NT2/D1 (cell line): ENCODE measurements at regions not wholly inside any gene's neighbourhood (a gene's known extent, or its start where the extent isn't known, plus 50 kb on each side); places are given as distances from the start of the nearest gene placed in this dataset.
"Not testable (repeated sequence)": the region's sequence is repeated elsewhere in the genome, so short reads cannot be mapped to it uniquely, and the experiment has no call there.

Source experiments
- DNase-seq: peaks from one replicate; pipeline ENCODE4 v3.0.0-alpha.2; 2011; ENCODE audit warnings: low read depth, low spot score
- H3K27me3 ChIP-seq: 2 replicates; pipeline ENCODE4 v1.6.0; 2011; ENCODE audit warnings: mild to moderate bottlenecking; ENCODE audit not compliant: insufficient read length, insufficient read depth
- H3K36me3 ChIP-seq: 2 replicates; pipeline ENCODE4 v1.6.1; 2011; ENCODE audit warnings: mild to moderate bottlenecking, low read length, mixed read lengths; ENCODE audit not compliant: insufficient read depth, insufficient read length
- H3K4me1 ChIP-seq: 2 replicates; pipeline ENCODE4 v1.5.1; 2011; ENCODE audit not compliant: insufficient read depth, insufficient read length
- H3K4me3 ChIP-seq: 2 replicates; pipeline ENCODE4 v1.5.1; 2011; ENCODE audit warnings: low read depth; ENCODE audit not compliant: insufficient read length
- H3K9ac ChIP-seq: 2 replicates; pipeline ENCODE4 v1.6.0; 2011; ENCODE audit warnings: low read depth; ENCODE audit not compliant: insufficient read length
- H3K9me3 ChIP-seq: 2 replicates; pipeline ENCODE4 v1.5.1; 2011; ENCODE audit warnings: mild to moderate bottlenecking, low read length; ENCODE audit not compliant: insufficient read depth
- SUZ12 ChIP-seq: IDR thresholded peaks from 2 replicates; pipeline ENCODE4 v1.6.1; 2011; ENCODE audit not compliant: insufficient read length, insufficient read depth; ENCODE audit errors: extremely low read depth
- YY1 ChIP-seq: IDR thresholded peaks from 2 replicates; pipeline ENCODE4 v1.6.1; 2011; ENCODE audit not compliant: insufficient read length, insufficient read depth
- ZNF274 ChIP-seq: IDR thresholded peaks from 2 replicates; pipeline ENCODE4 v1.6.1; 2011; ENCODE audit warnings: mild to moderate bottlenecking, low read depth, low read length

DNA sequence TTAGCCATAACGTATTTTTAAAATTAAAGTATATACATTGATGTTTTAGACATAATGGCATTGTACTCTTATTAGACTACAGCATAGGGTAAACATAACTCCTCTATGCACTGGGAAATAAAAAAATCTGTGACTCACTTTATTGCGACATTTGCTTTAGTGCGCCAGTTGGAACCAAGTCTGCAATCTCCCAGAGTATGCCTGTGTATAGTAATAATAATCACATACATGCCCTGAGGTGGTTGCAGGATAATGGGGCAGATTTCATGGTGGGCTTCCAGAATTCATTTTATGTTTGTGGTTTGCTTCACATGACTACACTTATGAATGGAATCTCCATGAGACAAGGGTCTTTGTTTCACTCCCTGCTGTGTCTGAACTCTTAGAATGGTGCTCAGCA is 66.9 kb upstream of the N4BP1 start:
- no peak for DNase-seq
- no peak overlapping the region for H3K4me3 ChIP-seq
- no peak overlapping the region for H3K9ac ChIP-seq
- no peaks in the 10 kb centered on the region for H3K9me3 ChIP-seq
- TF ChIP-seq YY1 (no peak), ZNF274 (no peak), SUZ12 (no peak)
- H3K4me1 ChIP-seq: no peaks in the 10 kb centered on the region
- H3K27me3 ChIP-seq: no peaks in the 10 kb centered on the region
- H3K36me3 ChIP-seq: no peaks in the 10 kb centered on the region

DNA sequence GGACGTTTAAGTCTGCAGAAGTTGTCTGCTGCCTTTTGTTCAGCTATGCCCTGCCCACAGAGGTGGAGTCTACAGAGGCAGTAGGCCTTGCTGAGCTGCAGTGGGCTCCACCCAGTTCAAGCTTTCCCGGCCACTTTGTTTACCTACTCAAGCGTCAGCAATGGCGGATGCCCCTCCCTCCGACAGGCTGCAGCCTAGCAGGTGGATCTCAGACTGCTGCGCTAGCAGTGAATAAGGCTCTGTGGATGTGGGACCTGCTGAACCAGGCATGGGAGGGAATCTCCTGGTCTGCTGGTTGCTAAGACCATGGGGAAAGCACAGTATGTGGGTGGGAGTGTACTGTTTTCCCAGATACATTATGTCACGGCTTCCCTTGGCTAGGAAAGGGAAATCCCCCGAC is 58.2 kb upstream of the N4BP1 start:
- not testable (repeated sequence) for H3K4me3 ChIP-seq, H3K4me1 ChIP-seq, H3K27me3 ChIP-seq, H3K9me3 ChIP-seq, H3K9ac ChIP-seq, H3K36me3 ChIP-seq
- DNase-seq: peak; percentile 28

DNA sequence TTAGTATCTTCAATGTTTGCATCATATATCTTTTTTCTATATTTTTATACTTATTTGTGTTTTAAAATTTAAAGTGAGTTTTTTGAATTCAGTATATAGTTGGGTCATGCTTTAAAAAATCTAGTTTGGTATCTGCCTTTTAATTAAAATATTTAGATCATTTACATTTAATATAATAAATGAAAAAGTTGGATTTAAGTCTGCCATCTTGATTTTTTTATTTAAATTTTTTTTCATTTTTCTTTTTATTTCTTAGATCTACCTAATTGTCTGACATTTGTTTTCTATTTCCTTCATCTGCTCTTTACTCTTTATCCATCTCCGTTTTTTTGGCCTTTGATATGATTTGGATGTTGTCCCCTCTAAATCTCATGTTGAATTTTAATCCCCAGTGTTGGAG is 50.0 kb upstream of the N4BP1 start:
- Histone ChIP-seq H3K27me3 (no peaks in the 10 kb centered on the region), H3K9ac (no peak overlapping the region), H3K36me3 (no peaks in the 10 kb centered on the region), H3K9me3 (peaks cover 12% of the 10 kb centered on the region), H3K4me1 (no peaks in the 10 kb centered on the region), H3K4me3 (no peak overlapping the region)
- TF ChIP-seq SUZ12 (no peak), YY1 (no peak), ZNF274 (no peak)
- DNase-seq: no peak
